Progenitor cell of endocrine pancreas (in vitro differentiated cells): ENCODE measurements at regions not wholly inside any gene's neighbourhood (a gene's known extent, or its start where the extent isn't known, plus 50 kb on each side); places are given as distances from the start of the nearest gene placed in this dataset.

Experiments
- DNase-seq: peaks from one replicate; pipeline ENCODE4 v3.0.0; 2021; ENCODE audit warnings: low spot score; ENCODE audit not compliant: unreplicated experiment
- H3K27ac Mint-ChIP-seq: 2 replicates; pipeline ENCODE4 v1.8.0; 2021; ENCODE audit warnings: mild to moderate bottlenecking, moderate library complexity, mixed read lengths
- H3K27me3 Mint-ChIP-seq: 2 replicates; pipeline ENCODE4 v1.8.0; 2021; ENCODE audit warnings: mixed read lengths
- H3K36me3 Mint-ChIP-seq: 2 replicates; pipeline ENCODE4 v1.8.0; 2022; ENCODE audit warnings: mixed read lengths; ENCODE audit not compliant: insufficient read depth
- H3K4me1 Mint-ChIP-seq: 2 replicates; pipeline ENCODE4 v1.8.0; 2021; ENCODE audit warnings: low read depth, mixed read lengths
- H3K4me3 Mint-ChIP-seq: 2 replicates; pipeline ENCODE4 v1.8.0; 2021; ENCODE audit warnings: low read depth, mild to moderate bottlenecking, moderate library complexity, mixed read lengths
- H3K9me3 Mint-ChIP-seq: 2 replicates; pipeline ENCODE4 v1.8.0; 2021; ENCODE audit warnings: low read depth, mixed read lengths
- CTCF ChIP-seq: fragments of 200-600 bp; sonication (generic); IDR thresholded peaks from one replicate; pipeline ENCODE4 v1.5.0; 2021; ENCODE audit warnings: antibody characterized with exemption, mild to moderate bottlenecking; ENCODE audit not compliant: unreplicated experiment

GRCh38 chr11:69401715-69402114 is 79.7 kb upstream of the LINC01488 start:
- Mint-ChIP-seq H3K4me1 (peaks cover 18% of the 10 kb centered on the region), H3K36me3 (no peaks in the 10 kb centered on the region), H3K27me3 (no peaks in the 10 kb centered on the region), H3K4me3 (no peak overlapping the region), H3K27ac (no peak overlapping the region), H3K9me3 (peaks cover 8% of the 10 kb centered on the region)
- no peak for DNase-seq
- no peak for TF ChIP-seq CTCF

GRCh38 chr11:69402251-69402887 is 79.1 kb upstream of the LINC01488 start:
- no peak for TF ChIP-seq CTCF

GRCh38 chr11:69403556-69404215 is 77.8 kb upstream of the LINC01488 start:
- Mint-ChIP-seq H3K4me3 (no peak overlapping the region), H3K4me1 (peaks cover 16% of the 10 kb centered on the region), H3K9me3 (peaks cover 8% of the 10 kb centered on the region), H3K36me3 (no peaks in the 10 kb centered on the region), H3K27me3 (no peaks in the 10 kb centered on the region), H3K27ac (peak overlapping the region; percentile 6)
- no peak for DNase-seq
- TF ChIP-seq CTCF, result no peak

More at GRCh38 chr11:69402251-69402887, 79.1 kb upstream of the LINC01488 start:
- no peaks in the 10 kb centered on the region for H3K27me3 Mint-ChIP-seq
- H3K4me1 Mint-ChIP-seq, result peaks cover 18% of the 10 kb centered on the region
- DNase-seq, result no peak
- no peak overlapping the region for H3K4me3 Mint-ChIP-seq
- peak overlapping the region; percentile 67 for H3K27ac Mint-ChIP-seq
- H3K9me3 Mint-ChIP-seq, result peaks cover 8% of the 10 kb centered on the region
- no peaks in the 10 kb centered on the region for H3K36me3 Mint-ChIP-seq

- TF ChIP-seq CTCF, result no peak
- Mint-ChIP-seq H3K4me3 (no peak overlapping the region), H3K27me3 (no peaks in the 10 kb centered on the region), H3K9me3 (peaks cover 8% of the 10 kb centered on the region), H3K4me1 (peaks cover 6% of the 10 kb centered on the region), H3K36me3 (no peaks in the 10 kb centered on the region), H3K27ac (no peak overlapping the region)
- DNase-seq, result no peak
Observed at GRCh38 chr11:69406060-69406459, 75.4 kb upstream of the LINC01488 start.

- Mint-ChIP-seq H3K27me3 (no peaks in the 10 kb centered on the region), H3K27ac (no peak overlapping the region), H3K4me1 (no peaks in the 10 kb centered on the region), H3K36me3 (no peaks in the 10 kb centered on the region), H3K4me3 (no peak overlapping the region), H3K9me3 (peaks cover 4% of the 10 kb centered on the region)
- no peak for TF ChIP-seq CTCF
- no peak for DNase-seq
Observed at GRCh38 chr11:69409812-69410645, 71.4 kb upstream of the LINC01488 start.
